ENCODE measurements at regions not wholly inside any gene's neighbourhood (a gene's known extent, or its start where the extent isn't known, plus 50 kb on each side); places are given as distances from the start of the nearest gene placed in this dataset.

DNA sequence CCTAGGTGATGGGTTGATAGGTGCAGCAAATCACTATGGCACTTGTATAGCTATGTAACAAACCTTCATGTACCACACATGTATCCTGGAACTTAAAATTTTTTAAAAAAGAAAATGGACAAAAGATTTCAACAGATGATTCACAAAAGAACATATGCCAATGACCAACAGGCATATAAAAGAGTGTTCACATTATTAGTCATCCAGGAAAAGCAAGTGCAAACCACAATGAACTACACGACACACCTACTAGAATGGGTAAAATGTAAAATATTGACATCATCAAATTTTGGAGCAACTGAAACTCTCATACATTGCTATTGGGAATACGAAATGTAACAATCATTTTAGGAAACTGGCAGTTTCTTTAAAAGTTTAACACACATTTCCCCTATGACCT is 109.9 kb downstream of the YIPF5 start:
- TF ChIP-seq ZFHX2 (tag by site-specific recombination; conservative IDR thresholded peaks at IDR 0.05): no peak
- no peak for TF ChIP-seq ZNF777 (tag by site-specific recombination; IDR thresholded peaks at IDR 0.05; ENCODE audit: borderline replicate concordance)
- TF ChIP-seq GLIS1 (tag by site-specific recombination; IDR thresholded peaks at IDR 0.05): no peak
- no peak for TF ChIP-seq ZNF629 (tag by site-specific recombination; IDR thresholded peaks at IDR 0.05)
- TF ChIP-seq, protein P1, sequence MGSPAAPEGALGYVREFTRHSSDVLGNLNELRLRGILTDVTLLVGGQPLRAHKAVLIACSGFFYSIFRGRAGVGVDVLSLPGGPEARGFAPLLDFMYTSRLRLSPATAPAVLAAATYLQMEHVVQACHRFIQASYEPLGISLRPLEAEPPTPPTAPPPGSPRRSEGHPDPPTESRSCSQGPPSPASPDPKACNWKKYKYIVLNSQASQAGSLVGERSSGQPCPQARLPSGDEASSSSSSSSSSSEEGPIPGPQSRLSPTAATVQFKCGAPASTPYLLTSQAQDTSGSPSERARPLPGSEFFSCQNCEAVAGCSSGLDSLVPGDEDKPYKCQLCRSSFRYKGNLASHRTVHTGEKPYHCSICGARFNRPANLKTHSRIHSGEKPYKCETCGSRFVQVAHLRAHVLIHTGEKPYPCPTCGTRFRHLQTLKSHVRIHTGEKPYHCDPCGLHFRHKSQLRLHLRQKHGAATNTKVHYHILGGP (tag by site-specific recombination; IDR thresholded peaks at IDR 0.05): no peak
- TF ChIP-seq ZNF670 (tag by site-specific recombination; IDR thresholded peaks at IDR 0.05; ENCODE audit: low read depth): no peak
- no peak for TF ChIP-seq ZNF571 (tag by site-specific recombination; IDR thresholded peaks at IDR 0.05)
- POLR2A ChIA-PET: no interaction called here

DNA sequence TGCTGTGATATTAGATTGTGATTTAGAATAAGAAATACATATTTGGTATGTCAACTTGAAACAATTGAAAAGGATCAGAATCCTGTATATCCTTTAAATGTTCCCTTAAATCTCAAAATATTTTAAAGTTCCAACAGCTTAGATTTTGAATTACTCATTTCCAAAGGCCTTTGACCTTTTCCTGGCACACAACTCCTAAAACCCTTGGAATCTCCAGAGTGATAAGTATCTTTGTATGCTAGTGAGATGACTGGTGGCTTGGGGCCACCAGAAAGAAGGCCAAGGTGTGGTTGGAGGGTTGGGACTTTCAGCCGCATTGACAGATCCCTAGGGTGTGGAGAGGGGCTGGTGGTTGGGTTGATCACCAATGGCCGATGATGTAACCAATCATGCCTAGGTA is 104.7 kb downstream of the YIPF5 start:
- Histone ChIP-seq H3K36me3 (ENCODE audit: control insufficient read depth in 2 of 2, insufficient read depth in 1 of 2, low read length in 2 of 2) (no peaks in the 10 kb centered on the region), H3K4me1 (ENCODE audit: control insufficient read depth, insufficient read depth, low read length) (no peaks in the 10 kb centered on the region), H3K9me3 (ENCODE audit: control insufficient read depth, insufficient read depth, low read depth, low read length) (no peaks in the 10 kb centered on the region), H3K27ac (ENCODE audit: extremely low read depth, low read depth, low read length) (no peak overlapping the region), H3K4me3 (ENCODE audit: low read depth, low read length) (no peak overlapping the region)
- ChIA-PET CTCF (no interaction called here), POLR2A (no interaction called here)
- TF ChIP-seq ZBTB20 (tag by site-specific recombination; IDR thresholded peaks at IDR 0.05) (no peak), HOXD13 (CRISPR knock-in tag; IDR thresholded peaks at IDR 0.05; ENCODE audit: borderline replicate concordance) (no peak), ZNF585B (tag by site-specific recombination; IDR thresholded peaks at IDR 0.05) (no peak), ZNF2 (tag by site-specific recombination; IDR thresholded peaks at IDR 0.05) (no peak)

More for the DNA sequence above, 109.9 kb downstream of the YIPF5 start:
- CTCF ChIA-PET: no interaction called here
- H3K9me3 ChIP-seq (ENCODE audit: control insufficient read depth, insufficient read depth, low read depth, low read length): no peaks in the 10 kb centered on the region
- H3K4me3 ChIP-seq (ENCODE audit: low read depth, low read length): no peak overlapping the region
- H3K4me1 ChIP-seq (ENCODE audit: control insufficient read depth, insufficient read depth, low read length): no peaks in the 10 kb centered on the region
- no peak overlapping the region for H3K27ac ChIP-seq (ENCODE audit: extremely low read depth, low read depth, low read length)
- H3K36me3 ChIP-seq (ENCODE audit: control insufficient read depth in 2 of 2, insufficient read depth in 1 of 2, low read length in 2 of 2): no peaks in the 10 kb centered on the region

DNA sequence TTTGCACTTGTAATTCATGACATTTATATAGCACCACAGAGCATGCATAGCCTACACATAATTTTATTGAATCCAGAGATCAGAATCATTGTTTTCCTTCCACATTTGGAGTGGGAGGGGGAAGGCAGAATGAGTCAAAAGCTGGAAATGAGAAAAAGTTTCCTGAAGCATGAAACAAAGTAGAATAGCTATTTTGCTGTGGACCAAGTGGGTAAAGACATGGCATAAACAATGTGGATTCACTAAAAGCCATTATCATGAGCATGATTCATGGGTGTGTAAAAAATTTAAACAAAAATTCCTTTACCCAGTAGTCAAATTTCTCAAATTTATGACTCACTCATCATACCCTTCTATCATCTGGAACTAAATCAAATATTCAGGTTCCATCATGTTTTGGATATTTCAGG is 97.9 kb downstream of the YIPF5 start:
- Histone ChIP-seq H3K4me1 (ENCODE audit: control insufficient read depth, insufficient read depth, low read length) (0 out of 2 replicates have a peak, but pooled peaks cover 2% of the 10 kb centered on the region), H3K36me3 (ENCODE audit: control insufficient read depth in 2 of 2, insufficient read depth in 1 of 2, low read length in 2 of 2) (no peaks in the 10 kb centered on the region), H3K27ac (ENCODE audit: extremely low read depth, low read depth, low read length) (no peak overlapping the region), H3K4me3 (ENCODE audit: low read depth, low read length) (no peak overlapping the region), H3K9me3 (ENCODE audit: control insufficient read depth, insufficient read depth, low read depth, low read length) (no peaks in the 10 kb centered on the region)
- CTCF ChIA-PET: no interaction called here
- POLR2A ChIA-PET: no interaction called here
- TF ChIP-seq GLIS1 (tag by site-specific recombination; IDR thresholded peaks at IDR 0.05) (no peak), ZNF791 (tag by site-specific recombination; IDR thresholded peaks at IDR 0.05) (no peak), ZNF335 (tag by site-specific recombination; conservative IDR thresholded peaks at IDR 0.05) (no peak), ZNF114 (tag by site-specific recombination; IDR thresholded peaks at IDR 0.05) (no peak), ZNF549 (tag by site-specific recombination; IDR thresholded peaks at IDR 0.05) (no peak), ZNF202 (tag by site-specific recombination; IDR thresholded peaks at IDR 0.05; ENCODE audit: borderline replicate concordance) (no peak), ZNF140 (tag by site-specific recombination; IDR thresholded peaks at IDR 0.05) (no peak), MYNN (tag by site-specific recombination; IDR thresholded peaks at IDR 0.05; ENCODE audit: borderline replicate concordance) (no peak), ZNF473 (tag by site-specific recombination; IDR thresholded peaks at IDR 0.05) (no peak), PRDM1 (tag by site-specific recombination; IDR thresholded peaks at IDR 0.05) (no peak), ZNF596 (tag by site-specific recombination; IDR thresholded peaks at IDR 0.05) (no peak), ZNF404 (tag by site-specific recombination; IDR thresholded peaks at IDR 0.05) (no peak), ZNF121 (tag by site-specific recombination; IDR thresholded peaks at IDR 0.05) (no peak)
- TF ChIP-seq, protein P2, sequence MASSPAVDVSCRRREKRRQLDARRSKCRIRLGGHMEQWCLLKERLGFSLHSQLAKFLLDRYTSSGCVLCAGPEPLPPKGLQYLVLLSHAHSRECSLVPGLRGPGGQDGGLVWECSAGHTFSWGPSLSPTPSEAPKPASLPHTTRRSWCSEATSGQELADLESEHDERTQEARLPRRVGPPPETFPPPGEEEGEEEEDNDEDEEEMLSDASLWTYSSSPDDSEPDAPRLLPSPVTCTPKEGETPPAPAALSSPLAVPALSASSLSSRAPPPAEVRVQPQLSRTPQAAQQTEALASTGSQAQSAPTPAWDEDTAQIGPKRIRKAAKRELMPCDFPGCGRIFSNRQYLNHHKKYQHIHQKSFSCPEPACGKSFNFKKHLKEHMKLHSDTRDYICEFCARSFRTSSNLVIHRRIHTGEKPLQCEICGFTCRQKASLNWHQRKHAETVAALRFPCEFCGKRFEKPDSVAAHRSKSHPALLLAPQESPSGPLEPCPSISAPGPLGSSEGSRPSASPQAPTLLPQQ (tag by site-specific recombination; IDR thresholded peaks at IDR 0.05): no peak
